HL-60 (cell line): ENCODE measurements at regions not wholly inside any gene's neighbourhood (a gene's known extent, or its start where the extent isn't known, plus 50 kb on each side); places are given as distances from the start of the nearest gene placed in this dataset.

ENCODE experiments used
- CTCF ChIP-seq: IDR thresholded peaks from one replicate; pipeline ENCODE4 v1.5.1; 2011; ENCODE audit warnings: low read length, control low read depth, inconsistent platforms; ENCODE audit not compliant: insufficient read depth
- GABPA ChIP-seq: IDR thresholded peaks from 2 replicates; pipeline ENCODE4 v1.6.1; 2012; ENCODE audit warnings: low read depth
- POLR2AphosphoS5 ChIP-seq: IDR thresholded peaks from 2 replicates; pipeline ENCODE4 v1.6.1; 2012; ENCODE audit warnings: low read depth
- REST ChIP-seq: IDR thresholded peaks from 2 replicates; pipeline ENCODE4 v1.6.1; 2012; ENCODE audit warnings: low read depth; ENCODE audit not compliant: insufficient replicate concordance
- SPI1 ChIP-seq: IDR thresholded peaks from 2 replicates; pipeline ENCODE4 v1.6.1; 2012; ENCODE audit warnings: low read depth, mild to moderate bottlenecking, borderline replicate concordance

- no peak for TF ChIP-seq CTCF
- TF ChIP-seq POLR2AphosphoS5 = no peak
- TF ChIP-seq REST = no peak
- no peak for TF ChIP-seq GABPA
- no peak for TF ChIP-seq SPI1
Measured at GRCh38 chr2:212712991-212713390, 174.4 kb upstream of the ERBB4 start.
